Skeletal muscle tissue (tissue), 3 donors: ENCODE measurements at regions not wholly inside any gene's neighbourhood (a gene's known extent, or its start where the extent isn't known, plus 50 kb on each side); places are given as distances from the start of the nearest gene placed in this dataset.

Source experiments
- H3K27ac ChIP-seq: one replicate; pipeline ENCODE4 v1.7.0; 2013; ENCODE audit warnings: mild to moderate bottlenecking, low read depth, low read length, inconsistent platforms
- H3K27me3 ChIP-seq, 3 donors: one replicate each; pipeline ENCODE4 v1.7.0; 2013; ENCODE audit warnings: low read length in 3 of 3; ENCODE audit not compliant: control insufficient read depth in 3 of 3, insufficient read depth in 3 of 3
- H3K36me3 ChIP-seq, 3 donors: one replicate each; pipeline ENCODE4 v1.7.0; 2013; ENCODE audit warnings: low read length in 3 of 3; ENCODE audit not compliant: control insufficient read depth in 3 of 3, insufficient read depth in 3 of 3
- H3K4me1 ChIP-seq, 3 donors: one replicate each; pipeline ENCODE4 v1.7.0; 2013; ENCODE audit warnings: low read length in 3 of 3, mild to moderate bottlenecking in 3 of 3; ENCODE audit not compliant: control insufficient read depth in 3 of 3, insufficient read depth in 3 of 3
- H3K4me3 ChIP-seq, 3 donors: one replicate each; pipeline ENCODE4 v1.7.0; 2013; ENCODE audit warnings: low read length in 3 of 3
- H3K9ac ChIP-seq, 3 donors: one replicate each; pipeline ENCODE4 v1.7.0; 2013; ENCODE audit warnings: low read length in 3 of 3, mild to moderate bottlenecking in 3 of 3, moderate library complexity in 2 of 3, low read depth in 1 of 3
- H3K9me3 ChIP-seq, 3 donors: one replicate each; pipeline ENCODE4 v1.7.0; 2013; ENCODE audit warnings: low read length in 3 of 3; ENCODE audit not compliant: control insufficient read depth in 3 of 3
- donor health status: Osteomylitis.

GRCh38 chr5:169458221-169458620, 125.4 kb upstream of the SPDL1 start:
- Histone ChIP-seq H3K9ac (no peak overlapping the region), H3K4me3 (no peak overlapping the region), H3K36me3 (no peaks in the 10 kb centered on the region), H3K4me1 (no peaks in the 10 kb centered on the region), H3K27me3 (no peaks in the 10 kb centered on the region), H3K27ac (no peak overlapping the region), H3K9me3 (no peaks in the 10 kb centered on the region)

GRCh38 chr5:169450464-169450863, 133.1 kb upstream of the SPDL1 start:
- Histone ChIP-seq H3K36me3 (no peaks in the 10 kb centered on the region), H3K27ac (no peak overlapping the region), H3K9ac (no peak overlapping the region), H3K9me3 (no peaks in the 10 kb centered on the region), H3K27me3 (no peaks in the 10 kb centered on the region), H3K4me1 (no peaks in the 10 kb centered on the region), H3K4me3 (no peak overlapping the region)

- Histone ChIP-seq H3K4me1 (no peaks in the 10 kb centered on the region), H3K4me3 (no peak overlapping the region), H3K36me3 (no peaks in the 10 kb centered on the region), H3K27ac (no peak overlapping the region), H3K9me3 (no peaks in the 10 kb centered on the region), H3K27me3 (no peaks in the 10 kb centered on the region), H3K9ac (no peak overlapping the region)
These were observed 134.7 kb upstream of the SPDL1 start for GRCh38 chr5:169448826-169449225.

- no peaks in the 10 kb centered on the region for H3K27me3 ChIP-seq
- H3K4me1 ChIP-seq = no peaks in the 10 kb centered on the region
- no peak overlapping the region for H3K27ac ChIP-seq
- H3K9me3 ChIP-seq = no peaks in the 10 kb centered on the region
- H3K9ac ChIP-seq = no peak overlapping the region
- H3K36me3 ChIP-seq = no peaks in the 10 kb centered on the region
- H3K4me3 ChIP-seq = no peak overlapping the region
These were observed 138.4 kb upstream of the SPDL1 start for GRCh38 chr5:169445191-169445590.

- Histone ChIP-seq H3K9me3 (no peaks in the 10 kb centered on the region), H3K36me3 (no peaks in the 10 kb centered on the region), H3K9ac (no peak overlapping the region), H3K4me1 (no peaks in the 10 kb centered on the region), H3K27me3 (no peaks in the 10 kb centered on the region), H3K4me3 (no peak overlapping the region), H3K27ac (peak overlapping the region; percentile 12)
These were observed 140.4 kb upstream of the SPDL1 start for GRCh38 chr5:169442913-169443784.

GRCh38 chr5:169442403-169442874, 141.1 kb upstream of the SPDL1 start:
- Histone ChIP-seq H3K27ac (peak overlapping the region; percentile 12), H3K27me3 (no peaks in the 10 kb centered on the region)

GRCh38 chr5:169440107-169440705, 139.3 kb upstream of the SLIT3 start:
- Histone ChIP-seq H3K9me3 (no peaks in the 10 kb centered on the region), H3K9ac (no peak overlapping the region), H3K4me3 (no peak overlapping the region), H3K36me3 (no peaks in the 10 kb centered on the region), H3K27ac (no peak overlapping the region), H3K4me1 (no peaks in the 10 kb centered on the region), H3K27me3 (no peaks in the 10 kb centered on the region)

More at GRCh38 chr5:169442403-169442874, 141.1 kb upstream of the SPDL1 start:
- no peak overlapping the region for H3K4me3 ChIP-seq
- H3K9ac ChIP-seq = no peak overlapping the region
- no peaks in the 10 kb centered on the region for H3K36me3 ChIP-seq
- no peaks in the 10 kb centered on the region for H3K9me3 ChIP-seq
- no peaks in the 10 kb centered on the region for H3K4me1 ChIP-seq

GRCh38 chr5:169439362-169439761, 138.4 kb upstream of the SLIT3 start:
- H3K4me3 ChIP-seq = no peak overlapping the region
- H3K4me1 ChIP-seq = no peaks in the 10 kb centered on the region
- no peaks in the 10 kb centered on the region for H3K36me3 ChIP-seq
- H3K27ac ChIP-seq = no peak overlapping the region
- no peaks in the 10 kb centered on the region for H3K27me3 ChIP-seq
- H3K9ac ChIP-seq = no peak overlapping the region
- no peaks in the 10 kb centered on the region for H3K9me3 ChIP-seq

- Histone ChIP-seq H3K9ac (no peak overlapping the region), H3K27me3 (no peaks in the 10 kb centered on the region), H3K4me3 (no peak overlapping the region), H3K9me3 (no peaks in the 10 kb centered on the region), H3K36me3 (no peaks in the 10 kb centered on the region), H3K27ac (no peak overlapping the region), H3K4me1 (peaks cover 0 to 3% (median 0%) of the 10 kb centered on the region in 3 donors)
These were observed 134.7 kb upstream of the SLIT3 start for GRCh38 chr5:169435506-169436229.

GRCh38 chr5:169433221-169433651, 132.3 kb upstream of the SLIT3 start:
- Histone ChIP-seq H3K4me3 (no peak overlapping the region), H3K27me3 (no peaks in the 10 kb centered on the region), H3K36me3 (no peaks in the 10 kb centered on the region), H3K4me1 (peaks cover 0 to 3% (median 0%) of the 10 kb centered on the region in 3 donors), H3K9ac (no peak overlapping the region), H3K9me3 (no peaks in the 10 kb centered on the region), H3K27ac (no peak overlapping the region)
